Activated CD8-positive, alpha-beta T cell treated with anti-CD3 and anti-CD28 coated beads, Interleukin-2, amount 10 ng/mL, durations not matched to agents 7 days and 5 days (primary cell): ENCODE measurements at regions not wholly inside any gene's neighbourhood (a gene's known extent, or its start where the extent isn't known, plus 50 kb on each side); places are given as distances from the start of the nearest gene placed in this dataset.
"Not testable (repeated sequence)": the region's sequence is repeated elsewhere in the genome, so short reads cannot be mapped to it uniquely, and the experiment has no call there.

ENCODE experiments used
- ATAC-seq: fragments of 150-1000 bp; cut with Tn5 transposase; one replicate; pipeline ENCODE4 v1.10.0; 2021; ENCODE audit warnings: moderate library complexity
- CTCF ChIA-PET: fragments of 350-600 bp; sonication (Branson Sonifier 250); formaldehyde crosslinking; loops from one replicate; lab custom pipeline; 2021; ENCODE audit warnings: antibody characterized with exemption; lab: Charles Lee
- POLR2A ChIA-PET: fragments of 350-600 bp; sonication (Branson Sonifier 250); formaldehyde crosslinking; loops from one replicate; lab custom pipeline; 2021; ENCODE audit warnings: antibody characterized with exemption; lab: Charles Lee
- DNase-seq: peaks from one replicate; pipeline ENCODE4 v3.0.0-alpha.2; 2020
- H3K27ac Mint-ChIP-seq: one replicate; pipeline ENCODE4 v1.8.0; 2021; ENCODE audit warnings: mild to moderate bottlenecking, mixed read lengths
- H3K27me3 Mint-ChIP-seq: one replicate; pipeline ENCODE4 v1.8.0; 2021; ENCODE audit warnings: low read depth, mixed read lengths
- H3K36me3 Mint-ChIP-seq: one replicate; pipeline ENCODE4 v1.8.0; 2021; ENCODE audit warnings: low read depth, mixed read lengths
- H3K4me1 Mint-ChIP-seq: one replicate; pipeline ENCODE4 v1.8.0; 2021; ENCODE audit warnings: low read depth, mixed read lengths
- H3K4me3 Mint-ChIP-seq: one replicate; pipeline ENCODE4 v1.8.0; 2021; ENCODE audit warnings: mild to moderate bottlenecking, mixed read lengths
- H3K9me3 Mint-ChIP-seq: one replicate; pipeline ENCODE4 v1.8.0; 2022; ENCODE audit warnings: mixed read lengths; ENCODE audit not compliant: insufficient read depth

DNA sequence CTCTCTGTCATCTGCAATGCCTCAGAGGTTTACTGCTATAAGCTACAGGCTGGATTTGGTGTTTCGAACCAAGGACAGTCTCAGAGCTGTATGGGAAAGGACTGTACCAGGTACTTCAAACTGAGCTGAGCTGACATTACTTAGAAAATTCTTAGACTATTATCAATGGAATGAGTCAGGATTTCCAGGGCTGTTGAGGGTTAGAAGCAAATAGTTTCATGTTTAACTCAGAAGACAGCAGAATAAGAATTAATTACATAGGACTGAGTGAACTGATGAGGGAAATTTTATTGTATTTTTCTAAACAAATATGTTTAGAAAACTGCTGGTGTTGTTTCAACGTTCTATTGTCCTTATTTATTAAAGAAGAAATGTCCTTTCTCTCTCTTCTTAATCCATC lies 74.3 kb upstream of the CAPZB start:
- no peaks in the 10 kb centered on the region for H3K9me3 Mint-ChIP-seq
- peaks cover 4% of the 10 kb centered on the region for H3K4me1 Mint-ChIP-seq
- no peak overlapping the region for H3K4me3 Mint-ChIP-seq
- no peak for ATAC-seq
- ChIA-PET POLR2A (no interaction called here), CTCF (no interaction called here)
- H3K27ac Mint-ChIP-seq = no peak overlapping the region
- peaks cover 11% of the 10 kb centered on the region for H3K27me3 Mint-ChIP-seq
- DNase-seq = no peak
- no peaks in the 10 kb centered on the region for H3K36me3 Mint-ChIP-seq

DNA sequence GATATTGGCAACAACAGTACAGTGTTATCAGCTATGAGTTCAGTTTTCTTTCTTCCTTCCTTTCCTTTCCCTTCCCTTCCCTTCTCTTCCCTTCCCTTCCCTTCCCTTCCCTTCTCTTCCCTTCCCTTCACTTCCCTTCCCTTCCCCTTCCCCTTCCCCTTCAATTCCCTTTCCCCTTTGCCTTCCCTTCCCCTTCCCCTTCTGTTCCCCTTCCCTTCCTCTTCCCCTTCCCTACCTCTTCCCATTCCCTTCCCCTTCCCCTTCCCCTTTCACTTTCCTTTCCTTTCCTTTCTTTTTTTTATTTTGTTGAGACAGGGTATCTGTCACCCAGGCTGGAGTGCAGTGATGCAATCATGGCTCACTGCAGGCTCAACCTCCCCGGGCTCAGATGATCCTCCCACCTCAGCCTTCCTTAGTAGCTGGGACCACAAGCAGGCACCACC lies 72.3 kb upstream of the CAPZB start:
- ChIA-PET POLR2A (no interaction called here), CTCF (interaction anchor here (0.6 to 1.0 kb wide), 2 partner anchors 59 to 103 kb away, joined by 3 read pairs; no protein-coding TSS in a partner anchor)
- peaks cover 11% of the 10 kb centered on the region for H3K27me3 Mint-ChIP-seq

DNA sequence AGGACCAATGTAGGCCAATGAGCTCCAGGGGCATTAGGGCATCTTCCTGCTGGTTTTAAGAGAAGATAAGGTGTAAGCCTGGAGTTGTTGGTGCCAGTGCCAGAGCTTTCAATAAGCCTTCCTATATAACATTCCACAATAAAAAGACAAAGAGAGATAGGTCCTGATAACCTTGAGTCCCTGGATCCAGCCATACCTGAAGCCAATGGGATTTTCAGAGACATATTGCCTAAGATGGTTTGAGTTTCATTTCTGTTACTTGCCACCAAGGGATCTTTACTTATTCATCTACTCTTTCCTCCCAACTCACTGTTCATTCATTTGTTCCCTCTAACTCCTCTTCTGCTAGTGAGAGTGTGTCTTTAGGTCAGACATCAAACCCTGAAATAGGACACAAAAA lies 68.8 kb upstream of the CAPZB start:
- ATAC-seq = no peak
- CTCF ChIA-PET = interaction anchor here (1.4 kb wide), 1 partner anchor 108 kb away, joined by 3 read pairs; no protein-coding TSS in a partner anchor
- POLR2A ChIA-PET = no interaction called here

More for the DNA sequence above, 72.3 kb upstream of the CAPZB start:
- no peak for ATAC-seq
- DNase-seq = no peak
- Mint-ChIP-seq H3K4me1 (peaks cover 4% of the 10 kb centered on the region), H3K36me3 (no peaks in the 10 kb centered on the region), H3K4me3 (no peak overlapping the region), H3K27ac (no peak overlapping the region), H3K9me3 (no peaks in the 10 kb centered on the region)

DNA sequence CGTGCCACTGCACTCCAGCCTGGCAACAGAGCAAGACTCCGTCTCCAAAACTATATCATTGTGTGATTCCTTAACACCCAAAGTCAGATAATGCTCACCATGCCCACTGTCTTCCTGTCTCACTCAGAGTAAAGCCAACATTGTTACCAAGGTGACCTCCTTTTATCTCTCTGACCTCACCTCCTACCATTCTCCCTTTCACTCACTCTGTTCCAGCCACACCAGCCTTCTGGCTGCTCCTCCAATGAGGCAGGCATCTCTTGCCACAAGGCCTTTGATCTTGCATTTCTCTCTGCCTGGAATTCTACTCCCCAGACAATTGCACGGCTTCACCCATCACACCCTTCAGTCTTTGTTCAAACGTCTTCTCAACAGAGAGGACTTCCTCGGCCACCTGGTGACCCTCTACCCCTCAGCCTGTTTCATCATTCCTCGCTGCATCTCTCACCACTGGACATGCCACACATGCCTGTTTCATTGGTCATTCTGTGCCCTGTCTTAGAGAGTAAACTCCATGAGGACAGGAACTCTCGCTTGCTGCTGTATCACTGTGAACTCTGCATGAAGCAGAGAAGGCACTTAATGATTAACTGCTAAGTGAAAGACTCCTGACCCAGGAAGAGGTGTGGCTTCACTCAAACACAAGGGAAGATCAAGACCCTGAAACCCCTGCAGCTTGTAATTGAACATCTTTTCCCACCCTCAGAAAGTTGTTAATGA lies 67.1 kb upstream of the CAPZB start:
- DNase-seq = no peak
- no peaks in the 10 kb centered on the region for H3K4me1 Mint-ChIP-seq
- peaks cover 6% of the 10 kb centered on the region for H3K27me3 Mint-ChIP-seq
- ChIA-PET CTCF (no interaction called here), POLR2A (no interaction called here)
- no peak overlapping the region for H3K27ac Mint-ChIP-seq
- ATAC-seq = no peak
- no peaks in the 10 kb centered on the region for H3K9me3 Mint-ChIP-seq
- H3K4me3 Mint-ChIP-seq = no peak overlapping the region
- H3K36me3 Mint-ChIP-seq = no peaks in the 10 kb centered on the region

More for the DNA sequence above, 68.8 kb upstream of the CAPZB start:
- DNase-seq = no peak
- no peak overlapping the region for H3K4me3 Mint-ChIP-seq
- H3K27ac Mint-ChIP-seq = no peak overlapping the region
- H3K36me3 Mint-ChIP-seq = no peaks in the 10 kb centered on the region
- H3K27me3 Mint-ChIP-seq = peaks cover 14% of the 10 kb centered on the region
- H3K4me1 Mint-ChIP-seq = peaks cover 4% of the 10 kb centered on the region
- no peaks in the 10 kb centered on the region for H3K9me3 Mint-ChIP-seq

DNA sequence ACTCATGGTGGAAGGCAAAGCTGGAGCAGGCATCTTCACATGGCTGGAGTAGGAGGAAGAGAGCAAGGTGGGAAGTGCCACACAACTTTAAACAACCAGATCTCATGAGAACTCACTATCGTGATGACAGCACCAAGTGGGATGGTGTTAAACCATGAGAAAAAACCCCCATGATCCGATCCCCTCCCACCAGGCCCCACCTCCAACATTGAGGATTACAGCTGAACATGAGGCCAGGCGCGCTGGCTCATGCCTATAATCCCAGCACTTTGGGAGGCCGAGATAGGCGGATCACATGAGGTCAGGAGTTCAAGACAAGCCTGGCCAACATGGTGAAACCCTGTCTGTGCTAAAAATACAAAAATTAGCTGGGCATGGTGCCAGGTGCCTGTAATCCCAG lies 66.5 kb upstream of the CAPZB start:
- H3K36me3 Mint-ChIP-seq, H3K27ac Mint-ChIP-seq, H3K4me1 Mint-ChIP-seq, H3K4me3 Mint-ChIP-seq, H3K27me3 Mint-ChIP-seq, CTCF ChIA-PET, ATAC-seq, H3K9me3 Mint-ChIP-seq, DNase-seq, POLR2A ChIA-PET: not testable (repeated sequence)

DNA sequence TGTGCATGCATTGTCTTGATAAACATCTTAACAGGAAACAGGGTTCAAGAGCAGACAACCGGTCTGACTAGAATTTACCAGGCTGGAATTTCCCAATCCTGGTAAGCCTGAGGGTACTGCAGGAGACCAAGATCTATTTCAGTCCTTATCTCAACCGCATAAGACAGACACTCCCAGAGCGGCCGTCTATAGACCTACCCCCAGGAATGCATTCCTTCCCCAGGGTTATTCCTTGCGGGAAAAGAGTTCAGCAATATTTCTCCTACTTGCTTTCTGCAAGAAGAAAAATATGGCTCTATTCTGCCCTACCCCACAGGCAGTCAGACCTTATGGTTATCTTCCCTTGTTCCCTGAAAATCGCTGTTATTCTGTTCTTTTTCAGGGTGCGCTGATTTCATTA lies 65.1 kb upstream of the CAPZB start:
- H3K9me3 Mint-ChIP-seq, H3K27ac Mint-ChIP-seq, H3K4me3 Mint-ChIP-seq, POLR2A ChIA-PET, CTCF ChIA-PET, H3K4me1 Mint-ChIP-seq, ATAC-seq, DNase-seq, H3K27me3 Mint-ChIP-seq, H3K36me3 Mint-ChIP-seq: not testable (repeated sequence)

DNA sequence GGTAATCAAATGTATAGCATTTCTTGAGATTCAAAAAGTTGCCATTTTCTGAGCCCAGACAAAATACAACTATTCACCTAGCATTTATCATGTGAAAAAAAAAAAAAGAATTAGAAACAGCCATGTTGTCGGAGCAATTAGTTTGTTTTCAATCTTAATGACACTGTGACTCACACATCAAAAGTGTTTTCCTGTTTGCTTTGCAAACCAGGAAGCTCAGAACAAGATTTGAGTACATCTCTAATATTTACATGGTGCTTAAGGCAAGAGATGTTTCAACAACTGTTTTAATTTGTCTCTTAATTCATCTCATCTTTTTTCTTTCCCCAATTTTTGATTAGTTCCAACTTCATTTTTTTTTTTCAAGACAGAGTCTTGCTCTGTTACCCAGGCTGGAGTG lies 62.5 kb upstream of the CAPZB start:
- H3K27ac Mint-ChIP-seq = no peak overlapping the region
- ATAC-seq (no peak), DNase-seq (no peak)
- POLR2A ChIA-PET = no interaction called here
- H3K27me3 Mint-ChIP-seq = peaks cover 19% of the 10 kb centered on the region
- H3K4me1 Mint-ChIP-seq = no peaks in the 10 kb centered on the region
- H3K36me3 Mint-ChIP-seq = no peaks in the 10 kb centered on the region
- H3K4me3 Mint-ChIP-seq = no peak overlapping the region
- CTCF ChIA-PET = interaction anchor here (0.9 kb wide), 1 partner anchor 60 kb away, joined by 3 read pairs; no protein-coding TSS in a partner anchor
- H3K9me3 Mint-ChIP-seq = peaks cover 9% of the 10 kb centered on the region

DNA sequence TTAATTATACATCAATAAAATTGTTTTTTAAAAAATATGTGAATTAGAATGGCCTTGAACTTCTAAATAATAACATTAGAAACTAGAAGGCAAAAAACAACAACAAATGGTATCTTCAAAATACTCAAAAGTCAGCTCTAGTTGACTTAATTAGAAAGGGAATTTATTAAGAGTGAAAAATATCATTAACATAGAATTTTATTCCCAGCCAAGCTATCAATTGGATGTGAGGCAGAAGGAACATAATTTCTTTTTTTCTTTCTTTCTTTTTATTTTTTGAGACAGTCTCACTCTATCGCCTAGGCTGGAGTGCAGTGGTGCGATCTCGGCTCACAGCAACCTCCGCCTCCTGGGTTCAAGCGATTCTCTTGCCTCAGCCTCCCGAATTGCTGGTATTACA lies 51.2 kb upstream of the CAPZB start:
- DNase-seq = no peak
- Mint-ChIP-seq H3K36me3 (no peaks in the 10 kb centered on the region), H3K27me3 (no peaks in the 10 kb centered on the region), H3K27ac (no peak overlapping the region), H3K4me3 (no peak overlapping the region), H3K9me3 (no peaks in the 10 kb centered on the region), H3K4me1 (no peaks in the 10 kb centered on the region)
- no peak for ATAC-seq
- ChIA-PET POLR2A (no interaction called here), CTCF (no interaction called here)

DNA sequence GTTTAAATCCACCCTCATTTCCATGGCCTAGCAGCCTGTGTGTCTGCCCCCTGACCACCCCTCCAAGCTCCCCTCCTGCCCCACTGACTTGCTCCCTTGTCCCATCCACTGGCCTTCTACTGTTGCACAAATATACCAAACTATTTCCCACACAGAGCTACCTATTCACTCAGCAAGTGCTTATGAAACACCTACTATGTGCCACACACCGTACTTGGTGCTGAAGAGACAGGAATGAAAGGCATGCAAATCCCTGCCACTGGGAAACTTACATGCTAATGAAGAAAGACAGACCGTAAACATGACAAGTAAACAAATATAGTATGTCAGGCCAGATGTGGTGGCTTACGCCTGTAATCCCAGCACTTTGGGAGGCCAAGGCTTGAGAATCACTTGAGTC lies 49.9 kb upstream of the CAPZB start:
- ATAC-seq = no peak
- POLR2A ChIA-PET = no interaction called here
- Mint-ChIP-seq H3K4me1 (no peaks in the 10 kb centered on the region), H3K4me3 (no peak overlapping the region), H3K27me3 (no peaks in the 10 kb centered on the region), H3K27ac (no peak overlapping the region), H3K9me3 (no peaks in the 10 kb centered on the region), H3K36me3 (no peaks in the 10 kb centered on the region)
- CTCF ChIA-PET = interaction anchor here (1.2 kb wide), 1 partner anchor 10 kb away, joined by 3 read pairs; no protein-coding TSS in a partner anchor
- DNase-seq = no peak
